ENCODE measurements at regions not wholly inside any gene's neighbourhood (a gene's known extent, or its start where the extent isn't known, plus 50 kb on each side); places are given as distances from the start of the nearest gene placed in this dataset.
"Not testable (repeated sequence)": the region's sequence is repeated elsewhere in the genome, so short reads cannot be mapped to it uniquely, and the experiment has no call there.

GRCh38 chr9:129453734-129454133 lies 167.2 kb downstream of the C9orf50 start:
- DNase-seq = no peak

- DNase-seq = no peak
Measured at GRCh38 chr9:129451669-129452068, 169.2 kb downstream of the C9orf50 start.

GRCh38 chr9:129451089-129451656 lies 169.7 kb downstream of the C9orf50 start:
- DNase-seq = no peak

GRCh38 chr9:129449066-129449465 lies 171.8 kb downstream of the C9orf50 start:
- DNase-seq = no peak

- DNase-seq = no peak
Measured at GRCh38 chr9:129446828-129447550, 173.9 kb downstream of the C9orf50 start.

GRCh38 chr9:129445794-129446306 lies 175.1 kb downstream of the C9orf50 start:
- DNase-seq = no peak

- DNase-seq = not testable (repeated sequence)
Measured at GRCh38 chr9:129443515-129444164, 177.3 kb downstream of the C9orf50 start.

- DNase-seq = no peak
Measured at GRCh38 chr9:129442803-129443511, 177.9 kb downstream of the C9orf50 start.

GRCh38 chr9:129441852-129442251 lies 179.0 kb downstream of the C9orf50 start:
- DNase-seq = no peak

GRCh38 chr9:129440435-129441186 lies 180.3 kb downstream of the C9orf50 start:
- DNase-seq = no peak

GRCh38 chr9:129439242-129439641 lies 181.7 kb downstream of the C9orf50 start:
- no peak for DNase-seq

GRCh38 chr9:129437626-129438323 lies 183.1 kb downstream of the C9orf50 start:
- DNase-seq = no peak

- DNase-seq = no peak
Measured at GRCh38 chr9:129436751-129437625, 183.9 kb downstream of the C9orf50 start.

GRCh38 chr9:129435988-129436717 lies 184.7 kb downstream of the C9orf50 start:
- no peak for DNase-seq

- DNase-seq = no peak
Measured at GRCh38 chr9:129435291-129435690, 185.6 kb downstream of the C9orf50 start.

- DNase-seq = no peak
Measured at GRCh38 chr9:129434187-129434586, 186.7 kb downstream of the C9orf50 start.

- no peak for DNase-seq
Measured at GRCh38 chr9:129432297-129433154, 188.4 kb downstream of the C9orf50 start.

GRCh38 chr9:129430940-129431643 lies 189.8 kb downstream of the C9orf50 start:
- DNase-seq = no peak
